ENCODE measurements at regions not wholly inside any gene's neighbourhood (a gene's known extent, or its start where the extent isn't known, plus 50 kb on each side); places are given as distances from the start of the nearest gene placed in this dataset.
A peak's percentile ranks its signal among the peaks of the same experiment; 100 is the strongest.

GRCh38 chrX:84748965-84749656 lies 246.9 kb upstream of the HDX start (continued):
- TF ChIP-seq ZBTB49 (tag by site-specific recombination; IDR thresholded peaks at IDR 0.05; ENCODE audit: low read depth): no peak
- TF ChIP-seq BCL11B (tag by site-specific recombination; IDR thresholded peaks at IDR 0.05; ENCODE audit: low read depth): no peak
- TF ChIP-seq ZNF37A (tag by site-specific recombination; IDR thresholded peaks at IDR 0.05): no peak
- TF ChIP-seq ZNF768 (tag by site-specific recombination; IDR thresholded peaks at IDR 0.05): no peak
- no peak for TF ChIP-seq ZNF394 (tag by site-specific recombination; IDR thresholded peaks at IDR 0.05; ENCODE audit: borderline replicate concordance)
- no peak for TF ChIP-seq ZNF366 (tag by site-specific recombination; conservative IDR thresholded peaks at IDR 0.05)

DNA sequence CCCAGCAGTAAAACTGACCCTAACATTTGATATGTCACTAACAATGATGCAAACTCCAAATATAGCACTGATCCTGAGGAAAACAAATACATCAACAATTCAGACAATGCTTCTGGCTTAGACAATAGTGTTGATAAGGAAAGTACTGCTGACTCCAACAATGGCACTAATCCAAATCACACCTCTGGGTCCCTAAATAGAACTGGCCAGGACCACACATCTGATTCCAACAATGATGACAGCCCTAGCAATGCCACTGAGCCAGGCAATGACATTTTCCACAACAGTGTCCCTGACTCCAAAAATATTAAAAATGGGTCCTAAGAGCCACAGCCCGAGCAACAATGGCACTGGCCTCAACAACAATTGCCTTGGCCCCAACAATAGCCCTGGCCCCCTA lies 243.1 kb upstream of the APOOL start:
- TF ChIP-seq GLI2 (tag by site-specific recombination; IDR thresholded peaks at IDR 0.05; ENCODE audit: borderline replicate concordance, low read depth) (no peak), ZNF114 (tag by site-specific recombination; IDR thresholded peaks at IDR 0.05) (no peak), ZNF777 (tag by site-specific recombination; IDR thresholded peaks at IDR 0.05; ENCODE audit: borderline replicate concordance) (no peak), ZBTB6 (tag by site-specific recombination; IDR thresholded peaks at IDR 0.05) (no peak), ZNF391 (tag by site-specific recombination; IDR thresholded peaks at IDR 0.05; ENCODE audit: borderline replicate concordance, low read depth) (no peak), ZNF610 (tag by site-specific recombination; IDR thresholded peaks at IDR 0.05; ENCODE audit: borderline replicate concordance) (no peak), ZNF366 (tag by site-specific recombination; conservative IDR thresholded peaks at IDR 0.05) (no peak), MZF1 (tag by site-specific recombination; IDR thresholded peaks at IDR 0.05; ENCODE audit: borderline replicate concordance) (no peak)
- TF ChIP-seq, protein P1, sequence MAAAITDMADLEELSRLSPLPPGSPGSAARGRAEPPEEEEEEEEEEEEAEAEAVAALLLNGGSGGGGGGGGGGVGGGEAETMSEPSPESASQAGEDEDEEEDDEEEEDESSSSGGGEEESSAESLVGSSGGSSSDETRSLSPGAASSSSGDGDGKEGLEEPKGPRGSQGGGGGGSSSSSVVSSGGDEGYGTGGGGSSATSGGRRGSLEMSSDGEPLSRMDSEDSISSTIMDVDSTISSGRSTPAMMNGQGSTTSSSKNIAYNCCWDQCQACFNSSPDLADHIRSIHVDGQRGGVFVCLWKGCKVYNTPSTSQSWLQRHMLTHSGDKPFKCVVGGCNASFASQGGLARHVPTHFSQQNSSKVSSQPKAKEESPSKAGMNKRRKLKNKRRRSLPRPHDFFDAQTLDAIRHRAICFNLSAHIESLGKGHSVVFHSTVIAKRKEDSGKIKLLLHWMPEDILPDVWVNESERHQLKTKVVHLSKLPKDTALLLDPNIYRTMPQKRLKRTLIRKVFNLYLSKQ (tag by site-specific recombination; IDR thresholded peaks at IDR 0.05; ENCODE audit: borderline replicate concordance): no peak
- Histone ChIP-seq H3K9me3 (ENCODE audit: control insufficient read depth, insufficient read depth, low read depth, low read length) (no peaks in the 10 kb centered on the region), H3K36me3 (ENCODE audit: control insufficient read depth in 2 of 2, insufficient read depth in 1 of 2, low read length in 2 of 2) (no peaks in the 10 kb centered on the region), H3K4me1 (ENCODE audit: control insufficient read depth, insufficient read depth, low read length) (no peaks in the 10 kb centered on the region), H3K27ac (ENCODE audit: extremely low read depth, low read depth, low read length) (no peak overlapping the region), H3K4me3 (ENCODE audit: low read depth, low read length) (no peak overlapping the region)
- ChIA-PET POLR2A (no interaction called here), CTCF (no interaction called here)

DNA sequence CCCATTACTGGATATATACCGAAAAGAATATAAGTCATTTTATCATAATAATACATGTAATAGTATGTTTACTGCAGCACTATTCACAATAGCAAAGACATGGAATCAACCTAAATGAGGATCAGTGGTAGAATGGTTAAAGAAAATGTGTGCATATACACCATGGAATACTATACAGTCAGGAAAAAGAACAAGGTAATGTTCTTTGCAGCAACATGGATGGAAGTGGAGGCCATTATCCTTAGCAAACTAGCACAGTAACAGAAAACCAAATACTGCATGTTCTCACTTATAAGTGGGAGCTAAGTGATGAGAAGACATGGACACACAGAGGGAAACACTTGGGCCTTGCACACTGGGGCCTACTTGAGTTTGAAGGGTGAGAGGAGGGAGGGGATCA lies 207.4 kb upstream of the APOOL start:
- H3K4me3 ChIP-seq (ENCODE audit: low read depth, low read length): no peak overlapping the region
- CTCF ChIA-PET: no interaction called here
- POLR2A ChIA-PET: no interaction called here
- no peaks in the 10 kb centered on the region for H3K4me1 ChIP-seq (ENCODE audit: control insufficient read depth, insufficient read depth, low read length)
- H3K27ac ChIP-seq (ENCODE audit: extremely low read depth, low read depth, low read length): no peak overlapping the region
- TF ChIP-seq ZNF341 (tag by site-specific recombination; IDR thresholded peaks at IDR 0.05; ENCODE audit: low read depth): no peak
- TF ChIP-seq ZNF146 (tag by site-specific recombination; IDR thresholded peaks at IDR 0.05): peak; percentile 93
- no peak for TF ChIP-seq ZNF677 (tag by site-specific recombination; IDR thresholded peaks at IDR 0.05)
- TF ChIP-seq, protein P2, sequence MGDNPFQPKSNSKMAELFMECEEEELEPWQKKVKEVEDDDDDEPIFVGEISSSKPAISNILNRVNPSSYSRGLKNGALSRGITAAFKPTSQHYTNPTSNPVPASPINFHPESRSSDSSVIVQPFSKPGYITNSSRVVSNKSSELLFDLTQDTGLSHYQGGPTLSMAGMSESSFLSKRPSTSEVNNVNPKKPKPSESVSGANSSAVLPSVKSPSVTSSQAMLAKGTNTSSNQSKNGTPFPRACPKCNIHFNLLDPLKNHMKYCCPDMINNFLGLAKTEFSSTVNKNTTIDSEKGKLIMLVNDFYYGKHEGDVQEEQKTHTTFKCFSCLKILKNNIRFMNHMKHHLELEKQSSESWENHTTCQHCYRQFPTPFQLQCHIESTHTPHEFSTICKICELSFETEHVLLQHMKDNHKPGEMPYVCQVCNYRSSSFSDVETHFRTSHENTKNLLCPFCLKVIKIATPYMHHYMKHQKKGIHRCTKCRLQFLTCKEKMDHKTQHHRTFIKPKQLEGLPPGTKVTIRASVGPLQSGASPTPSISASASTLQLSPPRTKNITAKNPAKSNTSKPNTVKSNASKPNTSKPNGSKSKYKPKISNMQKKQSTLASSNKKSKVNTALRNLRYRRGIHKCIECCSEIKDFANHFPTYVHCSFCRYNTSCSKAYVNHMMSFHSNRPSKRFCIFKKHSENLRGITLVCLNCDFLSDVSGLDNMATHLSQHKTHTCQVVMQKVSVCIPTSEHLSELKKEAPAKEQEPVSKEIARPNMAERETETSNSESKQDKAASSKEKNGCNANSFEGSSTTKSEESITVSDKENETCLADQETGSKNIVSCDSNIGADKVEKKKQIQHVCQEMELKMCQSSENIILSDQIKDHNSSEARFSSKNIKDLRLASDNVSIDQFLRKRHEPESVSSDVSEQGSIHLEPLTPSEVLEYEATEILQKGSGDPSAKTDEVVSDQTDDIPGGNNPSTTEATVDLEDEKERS (tag by site-specific recombination; IDR thresholded peaks at IDR 0.05): peak; percentile 95
- no peak for TF ChIP-seq ZNF707 (tag by site-specific recombination; IDR thresholded peaks at IDR 0.05)
- no peak for TF ChIP-seq SCRT2 (tag by site-specific recombination; IDR thresholded peaks at IDR 0.05)
- TF ChIP-seq ZBTB7A (tag by site-specific recombination; IDR thresholded peaks at IDR 0.05; ENCODE audit: low read depth): no peak
- no peak for TF ChIP-seq ZNF366 (tag by site-specific recombination; conservative IDR thresholded peaks at IDR 0.05)
- H3K36me3 ChIP-seq (ENCODE audit: control insufficient read depth in 2 of 2, insufficient read depth in 1 of 2, low read length in 2 of 2): no peaks in the 10 kb centered on the region; a peak in 1 of 3 replicates
- H3K9me3 ChIP-seq (ENCODE audit: control insufficient read depth, insufficient read depth, low read depth, low read length): peaks cover 2% of the 10 kb centered on the region
